Endothelial cell of umbilical vein (primary cell): ENCODE measurements at regions not wholly inside any gene's neighbourhood (a gene's known extent, or its start where the extent isn't known, plus 50 kb on each side); places are given as distances from the start of the nearest gene placed in this dataset.

Experiments
- BruUV-seq: library from RNA; stranded (reverse); fragments of 400-500 nt; replicated peaks from 2 replicates; lab custom pipeline; 2021; lab: Mats Ljungman, UMichigan
- CTCF ChIA-PET: fragments of 300-600, 350-600 bp; sonication (Branson Sonifier 250); formaldehyde crosslinking; loops from one replicate; lab custom pipeline; 2021; ENCODE audit warnings: antibody characterized with exemption, inconsistent platforms; lab: Charles Lee
- POLR2A ChIA-PET: fragments of 300-600, 350-600 bp; sonication (Branson Sonifier 250); formaldehyde crosslinking; loops from one replicate; lab custom pipeline; 2021; ENCODE audit warnings: antibody characterized with exemption, inconsistent platforms; lab: Charles Lee
- DNase-seq: peaks from one replicate; pipeline ENCODE4 v3.0.0-alpha.2; 2011; ENCODE audit warnings: low read depth, low spot score
- FAIRE-seq: peaks from 2 replicates; lab custom pipeline; 2011; peaks lifted over from hg19 to GRCh38; lab: Jason Lieb, UNC
- H2AFZ ChIP-seq: 2 replicates; pipeline ENCODE4 v1.6.0; 2012; ENCODE audit warnings: low read depth, low read length, control low read depth, inconsistent platforms
- H3K27ac ChIP-seq: 2 replicates; pipeline ENCODE4 v1.5.1; 2011; ENCODE audit warnings: low read depth, mild to moderate bottlenecking, control low read depth, low read length, moderate library complexity; ENCODE audit not compliant: insufficient read depth
- H3K27me3 ChIP-seq, 2 experiments: 2 replicates each; pipeline versions ENCODE4 v1.6.0 to v1.6.1; 2011; ENCODE audit warnings: low read length in 2 of 2, mixed read lengths in 1 of 2; ENCODE audit not compliant: control insufficient read depth in 2 of 2, insufficient read depth in 2 of 2
- H3K36me3 ChIP-seq, 2 experiments: 2 replicates in 1 of 2; 3 replicates in 1 of 2; pipeline ENCODE4 v1.5.1; 2011; ENCODE audit warnings: low read length in 2 of 2, mild to moderate bottlenecking in 1 of 2, moderate library complexity in 1 of 2; ENCODE audit not compliant: control insufficient read depth in 2 of 2, insufficient read depth in 2 of 2; ENCODE audit errors: extremely low read depth in 1 of 2
- H3K4me1 ChIP-seq: 3 replicates; pipeline ENCODE4 v1.5.1; 2011; ENCODE audit warnings: mild to moderate bottlenecking, low read length; ENCODE audit not compliant: control insufficient read depth, insufficient read depth; ENCODE audit errors: extremely low read depth
- H3K4me2 ChIP-seq: 2 replicates; pipeline ENCODE4 v1.6.1; 2011; ENCODE audit warnings: low read length, control low read depth, mixed read lengths; ENCODE audit not compliant: insufficient read depth
- H3K4me3 ChIP-seq, 3 experiments: fragments of 200-600 bp in 1 of 3; sonication (generic), shearing (Covaris generic) in 1 of 3; replicated peaks in 1 of 3; 2 replicates each; pipeline ENCODE4 v1.5.1; 2011 to 2016; ENCODE audit warnings: control low read depth in 3 of 3, low read length in 3 of 3, mild to moderate bottlenecking in 2 of 3, inconsistent platforms in 1 of 3, low read depth in 1 of 3, moderate library complexity in 1 of 3; ENCODE audit not compliant: insufficient read depth in 1 of 3
- H3K79me2 ChIP-seq: 2 replicates; pipeline ENCODE4 v1.6.0; 2012; ENCODE audit warnings: low read length, inconsistent platforms; ENCODE audit not compliant: control insufficient read depth, insufficient read depth
- H3K9ac ChIP-seq: replicated peaks from 2 replicates; pipeline ENCODE3; 2011; ENCODE audit warnings: low read length, control low read depth; ENCODE audit not compliant: insufficient read depth; ENCODE audit errors: extremely low read depth
- H3K9me1 ChIP-seq: replicated peaks from 3 replicates; pipeline ENCODE4 v1.6.0; 2011; ENCODE audit warnings: mild to moderate bottlenecking, low read length; ENCODE audit not compliant: control insufficient read depth, insufficient read depth; ENCODE audit errors: extremely low read depth
- H3K9me3 ChIP-seq: replicated peaks from 2 replicates; pipeline ENCODE4 v1.5.1; 2012; ENCODE audit warnings: low read length, inconsistent platforms; ENCODE audit not compliant: control insufficient read depth, insufficient read depth
- H4K20me1 ChIP-seq: replicated peaks from 2 replicates; pipeline ENCODE3; 2011; ENCODE audit warnings: mild to moderate bottlenecking, low read length; ENCODE audit not compliant: control insufficient read depth, insufficient read depth; ENCODE audit errors: extremely low read depth
- CTCF ChIP-seq, 2 donors: IDR thresholded peaks; 1 replicate in 1 of 2; 2 replicates in 1 of 2; pipeline ENCODE4 v1.5.1; 2011; ENCODE audit warnings: low read length in 2 of 2, mild to moderate bottlenecking in 2 of 2, moderate library complexity in 2 of 2, control low read depth in 1 of 2, inconsistent platforms in 1 of 2, low read depth in 1 of 2; ENCODE audit not compliant: insufficient read depth in 1 of 2; ENCODE audit errors: extremely low read depth in 1 of 2
- EZH2 ChIP-seq: IDR thresholded peaks from 2 replicates; pipeline ENCODE4 v1.6.1; 2012; ENCODE audit warnings: borderline replicate concordance, low read depth, mild to moderate bottlenecking, moderate library complexity, low read length, inconsistent platforms; ENCODE audit not compliant: severe bottlenecking
- FOS ChIP-seq: IDR thresholded peaks from 2 replicates; pipeline ENCODE4 v1.6.1; 2011; ENCODE audit warnings: mild to moderate bottlenecking, low read length, moderate library complexity, borderline replicate concordance; ENCODE audit not compliant: insufficient read depth
- GATA2 ChIP-seq: IDR thresholded peaks from 2 replicates; pipeline ENCODE4 v1.7.0; 2011; ENCODE audit warnings: low read depth, mild to moderate bottlenecking, moderate library complexity, mixed read lengths, low read length; ENCODE audit not compliant: insufficient read length, insufficient read depth
- JUN ChIP-seq: IDR thresholded peaks from 2 replicates; pipeline ENCODE4 v1.6.1; 2011; ENCODE audit warnings: borderline replicate concordance, low read depth; ENCODE audit not compliant: insufficient read length, insufficient read depth
- MAX ChIP-seq: IDR thresholded peaks from 2 replicates; pipeline ENCODE4 v1.6.1; 2011; ENCODE audit not compliant: insufficient read depth, insufficient read length
- MYC ChIP-seq: IDR thresholded peaks from one replicate; pipeline ENCODE4 v1.6.1; 2011; ENCODE audit warnings: mild to moderate bottlenecking, low read depth, low read length
- POLR2A ChIP-seq: IDR thresholded peaks from 2 replicates; pipeline ENCODE4 v1.6.1; 2012; ENCODE audit warnings: low read depth, mild to moderate bottlenecking, control low read depth, low read length
- POLR2AphosphoS5 ChIP-seq: IDR thresholded peaks from 2 replicates; pipeline ENCODE4 v1.6.1; 2012; ENCODE audit warnings: low read depth, mild to moderate bottlenecking, control low read depth, low read length, moderate library complexity; ENCODE audit not compliant: insufficient read depth
- dilution Hi-C: fragments of 300-500 bp; cut with MboI; formaldehyde crosslinking; loops from one replicate; pipeline ENCODE4 v1.15.0; 2019; ENCODE audit warnings: low sequenced_read_pairs; ENCODE audit not compliant: extremely low pct_ligation_motif_present
- intact Hi-C: fragments of 100-400 bp; cut with micrococcal nuclease; formaldehyde crosslinking; loops from one replicate; pipeline ENCODE4 v1.10.0; 2022

- ChIA-PET CTCF (no interaction called here), POLR2A (no interaction called here)
- no TSS peak for BruUV-seq
- Histone ChIP-seq H3K27me3 (no peaks in the 10 kb centered on the region), H3K9ac (no peak overlapping the region), H3K27ac (no peak overlapping the region), H3K9me3 (no peaks in the 10 kb centered on the region), H3K9me1 (no peaks in the 10 kb centered on the region), H3K4me1 (no peaks in the 10 kb centered on the region), H4K20me1 (no peaks in the 10 kb centered on the region), H2AFZ (no peak overlapping the region), H3K4me2 (no peak overlapping the region), H3K36me3 (no peaks in the 10 kb centered on the region), H3K79me2 (no peaks in the 10 kb centered on the region), H3K4me3 (no peak overlapping the region)
- dilution Hi-C loops = no loop called here
- DNase-seq (no peak), FAIRE-seq (no peak)
- intact Hi-C loops = no loop called here
- no peak for TF ChIP-seq EZH2
- no peak for TF ChIP-seq GATA2
- TF ChIP-seq CTCF (IDR thresholded peaks at IDR 0.05; ENCODE audit: extremely low read depth in 1 of 2, insufficient read depth in 1 of 2, low read depth in 1 of 2, low read length in 2 of 2) = no peak
- TF ChIP-seq POLR2AphosphoS5 = no peak
- no peak for TF ChIP-seq JUN
- no peak for TF ChIP-seq POLR2A
- no peak for TF ChIP-seq MYC
- TF ChIP-seq MAX = no peak
- no peak for TF ChIP-seq FOS
Measured at GRCh38 chr11:15300341-15300740, 185.6 kb downstream of the INSC start.
